Epithelial cell of proximal tubule (primary cell): ENCODE measurements at regions not wholly inside any gene's neighbourhood (a gene's known extent, or its start where the extent isn't known, plus 50 kb on each side); places are given as distances from the start of the nearest gene placed in this dataset.

Experiments used
- DNase-seq: peaks from one replicate; pipeline ENCODE4 v3.0.0-alpha.2; 2011; ENCODE audit warnings: low read depth
- H3K4me3 ChIP-seq: 2 replicates; pipeline ENCODE4 v1.5.1; 2011; ENCODE audit warnings: low read depth, mild to moderate bottlenecking, low read length
- TF ChIP-seq, protein P1 (sequence below): conservative IDR thresholded peaks from 2 replicates; pipeline ENCODE4 v1.5.1; 2012; ENCODE audit warnings: low read depth, mild to moderate bottlenecking, low read length

- H3K4me3 ChIP-seq = no peak overlapping the region
- TF ChIP-seq, protein P1, sequence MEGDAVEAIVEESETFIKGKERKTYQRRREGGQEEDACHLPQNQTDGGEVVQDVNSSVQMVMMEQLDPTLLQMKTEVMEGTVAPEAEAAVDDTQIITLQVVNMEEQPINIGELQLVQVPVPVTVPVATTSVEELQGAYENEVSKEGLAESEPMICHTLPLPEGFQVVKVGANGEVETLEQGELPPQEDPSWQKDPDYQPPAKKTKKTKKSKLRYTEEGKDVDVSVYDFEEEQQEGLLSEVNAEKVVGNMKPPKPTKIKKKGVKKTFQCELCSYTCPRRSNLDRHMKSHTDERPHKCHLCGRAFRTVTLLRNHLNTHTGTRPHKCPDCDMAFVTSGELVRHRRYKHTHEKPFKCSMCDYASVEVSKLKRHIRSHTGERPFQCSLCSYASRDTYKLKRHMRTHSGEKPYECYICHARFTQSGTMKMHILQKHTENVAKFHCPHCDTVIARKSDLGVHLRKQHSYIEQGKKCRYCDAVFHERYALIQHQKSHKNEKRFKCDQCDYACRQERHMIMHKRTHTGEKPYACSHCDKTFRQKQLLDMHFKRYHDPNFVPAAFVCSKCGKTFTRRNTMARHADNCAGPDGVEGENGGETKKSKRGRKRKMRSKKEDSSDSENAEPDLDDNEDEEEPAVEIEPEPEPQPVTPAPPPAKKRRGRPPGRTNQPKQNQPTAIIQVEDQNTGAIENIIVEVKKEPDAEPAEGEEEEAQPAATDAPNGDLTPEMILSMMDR = no peak
- DNase-seq = no peak
Measured at GRCh38 chr18:56107821-56108477, 520.0 kb upstream of the TCF4 start.

DNA sequence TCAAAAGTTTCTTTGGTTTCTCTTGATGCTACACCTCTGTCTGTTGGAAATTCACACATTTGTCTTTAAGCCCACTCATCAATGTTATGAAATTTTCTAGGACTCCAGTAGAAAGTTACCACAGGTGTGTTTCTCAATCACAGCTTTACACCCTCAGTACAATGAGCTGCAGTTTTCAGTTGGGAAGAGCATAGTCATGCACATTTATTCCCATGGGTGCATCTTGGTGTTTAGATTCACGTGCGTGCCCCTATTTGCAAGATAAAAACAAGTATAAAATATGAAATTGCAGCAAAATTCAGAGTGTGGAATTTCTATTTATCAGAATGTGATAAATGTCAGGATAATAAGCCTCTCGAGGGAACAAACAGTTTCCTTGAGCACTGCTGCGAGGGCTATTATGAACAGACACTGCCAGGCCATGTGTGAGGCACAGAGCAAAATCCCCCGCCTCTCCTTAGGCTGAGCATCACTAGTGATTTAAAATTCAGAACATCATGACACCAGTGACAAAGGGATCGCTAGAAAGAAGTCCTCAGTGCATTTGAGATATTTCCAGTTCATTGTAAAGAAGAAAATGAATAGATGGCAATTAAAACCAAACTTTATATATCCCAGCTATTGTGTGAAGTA, 512.2 kb upstream of the TCF4 start:
- no peak for DNase-seq
- TF ChIP-seq, protein P1 = no peak
- no peak overlapping the region for H3K4me3 ChIP-seq

DNA sequence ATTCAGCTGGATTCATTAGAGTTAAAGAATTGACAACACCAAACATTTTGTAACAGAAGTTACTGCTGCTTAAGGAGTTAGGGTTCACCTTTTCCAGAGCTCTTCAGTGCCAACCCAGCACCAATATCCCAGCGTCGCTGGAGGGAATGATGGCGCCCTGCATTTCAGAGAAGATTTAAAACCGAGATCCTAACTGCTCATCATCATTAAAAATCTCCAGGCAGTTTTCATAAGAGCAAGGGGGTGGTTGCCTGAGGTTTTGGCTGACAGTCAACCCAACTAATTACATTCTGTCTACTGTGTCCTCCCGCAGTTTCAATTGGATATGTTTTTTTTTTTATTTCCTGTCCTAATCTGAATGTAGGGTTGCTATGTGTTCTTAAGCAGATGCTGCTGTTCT, 509.6 kb upstream of the TCF4 start:
- DNase-seq = no peak
- H3K4me3 ChIP-seq = no peak overlapping the region
- TF ChIP-seq, protein P1 = no peak

GRCh38 chr18:56096861-56097260, 508.9 kb upstream of the TCF4 start:
- H3K4me3 ChIP-seq = no peak overlapping the region
- TF ChIP-seq, protein P1 = no peak
- DNase-seq = no peak

DNA sequence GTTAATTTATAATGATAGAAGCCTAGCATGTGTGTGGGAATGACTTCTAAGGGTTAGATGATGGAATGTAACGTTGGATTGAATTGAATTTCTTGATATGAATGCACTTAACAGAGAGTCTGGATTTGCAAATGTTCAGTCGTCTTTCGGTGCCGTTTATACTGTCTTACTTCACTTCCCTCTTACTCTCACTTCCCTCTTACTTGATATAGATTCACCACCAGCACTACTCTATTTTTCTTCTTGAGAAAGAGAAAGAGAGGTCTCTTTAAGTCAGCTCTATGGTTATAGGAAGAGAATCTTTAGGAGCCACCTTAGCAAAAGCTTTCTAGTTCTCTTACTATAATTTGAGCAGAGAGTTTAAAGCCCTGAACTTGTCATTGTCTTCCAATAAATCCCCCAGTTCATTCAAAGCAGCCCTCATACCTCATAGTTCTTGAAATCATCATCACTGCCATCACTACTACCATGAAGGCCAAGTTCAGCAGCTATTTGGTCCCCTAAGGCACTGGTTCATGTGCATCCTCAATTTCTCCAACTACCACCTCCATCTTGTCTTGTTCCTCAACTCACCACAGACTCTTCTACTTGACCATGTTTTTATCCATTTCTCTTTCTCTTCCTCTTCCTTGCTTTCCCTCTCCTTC, 501.7 kb upstream of the TCF4 start:
- no peak for DNase-seq

DNA sequence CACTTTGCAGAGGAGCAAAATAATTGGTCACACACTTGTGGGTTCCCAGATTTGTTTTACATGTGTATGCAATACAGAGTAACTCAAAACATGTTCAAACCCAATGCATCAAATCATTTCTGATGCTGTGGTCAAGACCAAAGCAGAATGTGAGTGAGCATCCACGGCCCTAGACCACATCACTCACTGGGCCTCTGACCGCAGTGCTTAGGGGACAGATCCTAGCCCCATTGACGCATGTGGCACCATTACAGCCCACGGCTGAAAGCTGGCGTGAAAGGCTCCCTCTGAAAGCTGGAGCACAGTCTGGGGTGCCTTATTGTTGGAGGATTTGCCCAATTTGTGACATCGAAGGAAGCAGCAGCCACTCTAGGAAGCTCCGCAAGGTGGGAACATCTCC, 498.8 kb upstream of the TCF4 start:
- no peak overlapping the region for H3K4me3 ChIP-seq
- TF ChIP-seq, protein P1 = no peak
- no peak for DNase-seq

More for the DNA sequence above, 501.7 kb upstream of the TCF4 start:
- TF ChIP-seq, protein P1 = no peak
- H3K4me3 ChIP-seq = no peak overlapping the region

DNA sequence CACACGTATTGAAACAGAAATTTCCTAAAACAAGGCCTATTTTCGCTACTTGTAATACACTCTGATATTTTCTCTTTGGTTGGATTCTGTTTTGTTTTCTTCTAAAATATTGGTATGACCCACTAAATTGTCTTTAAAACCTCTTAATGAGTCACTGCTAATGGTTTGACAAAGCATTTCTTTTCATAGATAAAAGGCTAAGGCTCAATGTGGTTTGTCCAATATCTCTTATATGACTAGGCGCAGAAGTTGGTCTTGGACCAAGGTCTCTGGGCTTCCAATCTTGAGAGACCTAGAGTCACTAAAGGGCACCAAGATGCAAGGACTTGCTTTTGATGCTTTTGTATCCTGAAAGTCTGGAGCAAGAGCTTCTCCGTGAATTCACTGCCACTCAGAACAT, 498.2 kb upstream of the TCF4 start:
- H3K4me3 ChIP-seq = no peak overlapping the region
- TF ChIP-seq, protein P1 = no peak
- DNase-seq = no peak
